ENCODE measurements at regions not wholly inside any gene's neighbourhood (a gene's known extent, or its start where the extent isn't known, plus 50 kb on each side); places are given as distances from the start of the nearest gene placed in this dataset.

DNA sequence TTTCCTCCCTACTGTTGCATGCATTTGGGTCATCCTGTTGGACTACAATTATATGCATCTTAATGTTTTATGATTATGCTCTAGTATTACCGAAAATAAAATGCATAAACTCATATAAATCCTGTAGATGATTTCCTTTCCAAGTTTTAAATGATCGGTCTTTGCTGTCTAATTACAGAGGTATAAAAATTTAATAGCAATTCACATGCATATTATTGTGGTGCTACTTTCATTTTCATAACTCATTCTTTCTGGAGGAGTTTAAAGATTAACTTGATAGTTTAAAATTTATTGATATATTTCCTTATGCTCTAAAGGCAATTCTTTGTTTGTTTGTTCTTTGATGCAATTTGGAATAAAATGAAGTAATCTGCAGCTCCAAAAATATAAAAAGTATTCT is 1475.1 kb downstream of the MAT2B start:
- Histone ChIP-seq H3K4me3 (replicated peaks; ENCODE audit: low read depth, low read length) (no peak overlapping the region), H3K36me3 (ENCODE audit: control insufficient read depth, insufficient read depth, low read length) (no peaks in the 10 kb centered on the region), H3K27me3 (replicated peaks; ENCODE audit: control insufficient read depth, insufficient read depth, low read length) (no peaks in the 10 kb centered on the region)
- TF ChIP-seq, protein P1, sequence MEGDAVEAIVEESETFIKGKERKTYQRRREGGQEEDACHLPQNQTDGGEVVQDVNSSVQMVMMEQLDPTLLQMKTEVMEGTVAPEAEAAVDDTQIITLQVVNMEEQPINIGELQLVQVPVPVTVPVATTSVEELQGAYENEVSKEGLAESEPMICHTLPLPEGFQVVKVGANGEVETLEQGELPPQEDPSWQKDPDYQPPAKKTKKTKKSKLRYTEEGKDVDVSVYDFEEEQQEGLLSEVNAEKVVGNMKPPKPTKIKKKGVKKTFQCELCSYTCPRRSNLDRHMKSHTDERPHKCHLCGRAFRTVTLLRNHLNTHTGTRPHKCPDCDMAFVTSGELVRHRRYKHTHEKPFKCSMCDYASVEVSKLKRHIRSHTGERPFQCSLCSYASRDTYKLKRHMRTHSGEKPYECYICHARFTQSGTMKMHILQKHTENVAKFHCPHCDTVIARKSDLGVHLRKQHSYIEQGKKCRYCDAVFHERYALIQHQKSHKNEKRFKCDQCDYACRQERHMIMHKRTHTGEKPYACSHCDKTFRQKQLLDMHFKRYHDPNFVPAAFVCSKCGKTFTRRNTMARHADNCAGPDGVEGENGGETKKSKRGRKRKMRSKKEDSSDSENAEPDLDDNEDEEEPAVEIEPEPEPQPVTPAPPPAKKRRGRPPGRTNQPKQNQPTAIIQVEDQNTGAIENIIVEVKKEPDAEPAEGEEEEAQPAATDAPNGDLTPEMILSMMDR (IDR thresholded peaks at IDR 0.05; ENCODE audit: insufficient read depth, low read length, poor library complexity, severe bottlenecking): no peak
- DNase-seq (ENCODE audit: extremely low read depth, insufficient read length): no peak

GRCh38 chr5:164998142-164998541 is 1492.7 kb downstream of the MAT2B start:
- no peaks in the 10 kb centered on the region for H3K27me3 ChIP-seq (replicated peaks; ENCODE audit: control insufficient read depth, insufficient read depth, low read length)
- no peak overlapping the region for H3K4me3 ChIP-seq (replicated peaks; ENCODE audit: low read depth, low read length)
- DNase-seq (ENCODE audit: extremely low read depth, insufficient read length): no peak
- no peaks in the 10 kb centered on the region for H3K36me3 ChIP-seq (ENCODE audit: control insufficient read depth, insufficient read depth, low read length)
- TF ChIP-seq, protein P1 (IDR thresholded peaks at IDR 0.05; ENCODE audit: insufficient read depth, low read length, poor library complexity, severe bottlenecking): no peak

DNA sequence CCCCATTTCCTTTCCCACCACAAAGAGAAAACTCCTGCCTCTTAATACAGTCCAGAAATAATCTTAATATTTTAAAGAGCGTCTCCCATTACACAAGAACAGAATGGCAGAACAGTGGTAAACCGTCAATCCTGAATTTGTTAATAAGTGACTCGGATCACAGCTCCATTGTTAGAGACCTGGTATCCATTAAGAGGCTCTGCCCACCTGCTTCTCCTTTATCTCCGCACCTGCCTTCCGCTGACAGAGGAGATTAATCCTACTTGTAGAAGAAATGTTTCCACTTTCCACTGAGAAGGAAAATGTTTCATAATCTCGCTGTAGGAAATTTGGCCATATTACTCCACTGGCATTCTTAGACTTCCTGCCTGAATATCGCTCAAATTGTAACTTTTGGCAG is 1493.2 kb downstream of the MAT2B start:
- no peak for DNase-seq (ENCODE audit: extremely low read depth, insufficient read length)
- TF ChIP-seq, protein P1 (IDR thresholded peaks at IDR 0.05; ENCODE audit: insufficient read depth, low read length, poor library complexity, severe bottlenecking): no peak
- no peaks in the 10 kb centered on the region for H3K36me3 ChIP-seq (ENCODE audit: control insufficient read depth, insufficient read depth, low read length)

GRCh38 chr5:165000479-165001190 is 1495.2 kb downstream of the MAT2B start:
- no peak for DNase-seq (ENCODE audit: extremely low read depth, insufficient read length)
- Histone ChIP-seq H3K4me3 (replicated peaks; ENCODE audit: low read depth, low read length) (no peak overlapping the region), H3K36me3 (ENCODE audit: control insufficient read depth, insufficient read depth, low read length) (no peaks in the 10 kb centered on the region), H3K27me3 (replicated peaks; ENCODE audit: control insufficient read depth, insufficient read depth, low read length) (no peaks in the 10 kb centered on the region)
- TF ChIP-seq, protein P1 (IDR thresholded peaks at IDR 0.05; ENCODE audit: insufficient read depth, low read length, poor library complexity, severe bottlenecking): no peak

More for the DNA sequence above, 1493.2 kb downstream of the MAT2B start:
- Histone ChIP-seq H3K4me3 (replicated peaks; ENCODE audit: low read depth, low read length) (no peak overlapping the region), H3K27me3 (replicated peaks; ENCODE audit: control insufficient read depth, insufficient read depth, low read length) (no peaks in the 10 kb centered on the region)

DNA sequence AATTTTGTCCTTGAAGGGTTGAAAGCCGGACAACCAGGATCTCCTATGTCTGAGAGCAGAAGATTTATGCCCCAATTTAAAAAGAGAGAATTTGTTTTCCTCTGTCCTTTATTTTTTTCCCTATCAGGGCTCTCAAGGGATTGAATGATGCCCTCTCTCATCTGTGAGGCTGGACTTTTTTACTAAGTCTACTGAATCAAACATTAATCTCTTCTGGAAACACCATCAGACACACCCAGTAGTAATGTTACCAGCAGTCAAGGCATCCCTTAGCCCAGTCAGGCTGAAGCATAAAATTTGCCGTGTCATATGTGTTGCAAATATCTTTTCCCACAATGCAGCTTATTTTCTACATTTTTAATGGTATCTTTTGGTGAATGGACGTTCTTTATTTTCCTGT is 1497.9 kb downstream of the MAT2B start:
- TF ChIP-seq, protein P1 (IDR thresholded peaks at IDR 0.05; ENCODE audit: insufficient read depth, low read length, poor library complexity, severe bottlenecking): no peak
- DNase-seq (ENCODE audit: extremely low read depth, insufficient read length): no peak
- Histone ChIP-seq H3K27me3 (replicated peaks; ENCODE audit: control insufficient read depth, insufficient read depth, low read length) (no peaks in the 10 kb centered on the region), H3K36me3 (ENCODE audit: control insufficient read depth, insufficient read depth, low read length) (no peaks in the 10 kb centered on the region), H3K4me3 (replicated peaks; ENCODE audit: low read depth, low read length) (no peak overlapping the region)

GRCh38 chr5:165004175-165004574 is 1498.8 kb downstream of the MAT2B start:
- DNase-seq (ENCODE audit: extremely low read depth, insufficient read length): no peak
- TF ChIP-seq, protein P1 (IDR thresholded peaks at IDR 0.05; ENCODE audit: insufficient read depth, low read length, poor library complexity, severe bottlenecking): no peak
- Histone ChIP-seq H3K36me3 (ENCODE audit: control insufficient read depth, insufficient read depth, low read length) (no peaks in the 10 kb centered on the region), H3K27me3 (replicated peaks; ENCODE audit: control insufficient read depth, insufficient read depth, low read length) (no peaks in the 10 kb centered on the region), H3K4me3 (replicated peaks; ENCODE audit: low read depth, low read length) (no peak overlapping the region)
